Astrocyte (in vitro differentiated cells and primary cell): ENCODE measurements at regions not wholly inside any gene's neighbourhood (a gene's known extent, or its start where the extent isn't known, plus 50 kb on each side); places are given as distances from the start of the nearest gene placed in this dataset.

Source experiments
- DNase-seq: peaks from one replicate; pipeline ENCODE4 v3.0.0-alpha.2; 2010; ENCODE audit warnings: low read depth
- FAIRE-seq: peaks from 2 replicates; lab custom pipeline; 2011; peaks lifted over from hg19 to GRCh38; lab: Jason Lieb, UNC
- H2AFZ ChIP-seq: 2 replicates; pipeline ENCODE4 v1.6.0; 2012; ENCODE audit warnings: low read depth, low read length, inconsistent platforms
- H3K27ac ChIP-seq: 2 replicates; pipeline ENCODE4 v1.5.1; 2011; ENCODE audit warnings: low read depth, low read length, inconsistent platforms
- H3K27me3 ChIP-seq: 2 replicates; pipeline ENCODE4 v1.6.0; 2011; ENCODE audit warnings: low read length, inconsistent platforms; ENCODE audit not compliant: insufficient read depth
- H3K36me3 ChIP-seq: 2 replicates; pipeline ENCODE4 v1.5.1; 2011; ENCODE audit warnings: low read length, inconsistent platforms; ENCODE audit not compliant: insufficient read depth
- H3K4me1 ChIP-seq: 2 replicates; pipeline ENCODE4 v1.5.1; 2011; ENCODE audit warnings: low read length, inconsistent platforms; ENCODE audit not compliant: insufficient read depth
- H3K4me2 ChIP-seq: 2 replicates; pipeline ENCODE4 v1.6.0; 2012; ENCODE audit warnings: low read length, inconsistent platforms
- H3K4me3 ChIP-seq: 2 replicates; pipeline ENCODE4 v1.5.1; 2011; ENCODE audit warnings: low read depth, mild to moderate bottlenecking, low read length, inconsistent platforms; ENCODE audit not compliant: insufficient read depth
- H3K79me2 ChIP-seq: 2 replicates; pipeline ENCODE4 v1.6.0; 2012; ENCODE audit warnings: mild to moderate bottlenecking, low read length, inconsistent platforms; ENCODE audit not compliant: insufficient read depth
- H3K9ac ChIP-seq: 2 replicates; pipeline ENCODE4 v1.6.0; 2012; ENCODE audit warnings: mild to moderate bottlenecking, low read length, inconsistent platforms
- H3K9me3 ChIP-seq: 2 replicates; pipeline ENCODE4 v1.5.1; 2012; ENCODE audit warnings: low read depth, mild to moderate bottlenecking, low read length, inconsistent platforms; ENCODE audit not compliant: insufficient read depth
- H4K20me1 ChIP-seq: 2 replicates; pipeline ENCODE4 v1.6.0; 2012; ENCODE audit warnings: low read length, inconsistent platforms; ENCODE audit not compliant: insufficient read depth
- H3K27ac Mint-ChIP-seq: one replicate; pipeline ENCODE4 v1.8.0; 2021; ENCODE audit warnings: mild to moderate bottlenecking, mixed read lengths; ENCODE audit not compliant: unreplicated experiment
- H3K27me3 Mint-ChIP-seq: one replicate; pipeline ENCODE4 v1.8.0; 2021; ENCODE audit warnings: low read depth, mixed read lengths; ENCODE audit not compliant: unreplicated experiment
- H3K36me3 Mint-ChIP-seq: one replicate; pipeline ENCODE4 v1.8.0; 2021; ENCODE audit warnings: low read depth, mixed read lengths; ENCODE audit not compliant: unreplicated experiment
- H3K4me1 Mint-ChIP-seq: one replicate; pipeline ENCODE4 v1.8.0; 2021; ENCODE audit warnings: low read depth, mixed read lengths; ENCODE audit not compliant: unreplicated experiment
- H3K4me3 Mint-ChIP-seq: one replicate; pipeline ENCODE4 v1.8.0; 2021; ENCODE audit warnings: mild to moderate bottlenecking, moderate library complexity, mixed read lengths; ENCODE audit not compliant: unreplicated experiment
- H3K9me3 Mint-ChIP-seq: one replicate; pipeline ENCODE4 v1.8.0; 2021; ENCODE audit warnings: mild to moderate bottlenecking, mixed read lengths; ENCODE audit not compliant: unreplicated experiment
- EZH2 ChIP-seq: IDR thresholded peaks from 2 replicates; pipeline ENCODE4 v1.6.1; 2012; ENCODE audit warnings: mild to moderate bottlenecking, low read length, inconsistent platforms; ENCODE audit not compliant: insufficient read depth
- TF ChIP-seq, protein P1 (sequence below): IDR thresholded peaks from 2 replicates; pipeline ENCODE4 v1.5.1; 2011; ENCODE audit warnings: low read depth, mild to moderate bottlenecking, inconsistent platforms, low read length, moderate library complexity; ENCODE audit not compliant: insufficient read depth

DNA sequence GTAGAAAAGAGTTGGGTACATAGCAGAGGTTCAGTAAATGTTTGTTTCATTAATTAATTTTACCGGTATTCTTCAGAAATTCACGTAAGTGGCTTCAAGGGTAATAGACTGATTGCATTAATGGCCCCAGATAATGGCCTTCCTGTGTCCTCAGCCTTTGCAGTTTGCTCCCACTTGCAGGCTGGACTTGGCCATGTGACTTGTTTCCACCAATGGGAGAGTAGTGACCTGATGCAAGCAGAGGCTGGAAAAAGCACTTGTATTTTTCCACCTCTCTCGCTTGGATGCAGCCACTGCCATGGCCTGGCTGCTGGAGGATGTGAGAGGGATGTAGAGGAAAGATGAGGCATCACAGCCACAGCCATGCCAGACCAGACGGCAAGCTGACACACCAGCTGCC lies 480.9 kb downstream of the CDK5RAP2 start:
- TF ChIP-seq, protein P1, sequence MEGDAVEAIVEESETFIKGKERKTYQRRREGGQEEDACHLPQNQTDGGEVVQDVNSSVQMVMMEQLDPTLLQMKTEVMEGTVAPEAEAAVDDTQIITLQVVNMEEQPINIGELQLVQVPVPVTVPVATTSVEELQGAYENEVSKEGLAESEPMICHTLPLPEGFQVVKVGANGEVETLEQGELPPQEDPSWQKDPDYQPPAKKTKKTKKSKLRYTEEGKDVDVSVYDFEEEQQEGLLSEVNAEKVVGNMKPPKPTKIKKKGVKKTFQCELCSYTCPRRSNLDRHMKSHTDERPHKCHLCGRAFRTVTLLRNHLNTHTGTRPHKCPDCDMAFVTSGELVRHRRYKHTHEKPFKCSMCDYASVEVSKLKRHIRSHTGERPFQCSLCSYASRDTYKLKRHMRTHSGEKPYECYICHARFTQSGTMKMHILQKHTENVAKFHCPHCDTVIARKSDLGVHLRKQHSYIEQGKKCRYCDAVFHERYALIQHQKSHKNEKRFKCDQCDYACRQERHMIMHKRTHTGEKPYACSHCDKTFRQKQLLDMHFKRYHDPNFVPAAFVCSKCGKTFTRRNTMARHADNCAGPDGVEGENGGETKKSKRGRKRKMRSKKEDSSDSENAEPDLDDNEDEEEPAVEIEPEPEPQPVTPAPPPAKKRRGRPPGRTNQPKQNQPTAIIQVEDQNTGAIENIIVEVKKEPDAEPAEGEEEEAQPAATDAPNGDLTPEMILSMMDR, result no peak
- TF ChIP-seq EZH2, result no peak
- Mint-ChIP-seq H3K4me3 (no peak overlapping the region), H3K9me3 (peaks cover 6% of the 10 kb centered on the region), H3K27ac (no peak overlapping the region), H3K4me1 (no peaks in the 10 kb centered on the region), H3K27me3 (peaks cover 4% of the 10 kb centered on the region), H3K36me3 (no peaks in the 10 kb centered on the region)
- Histone ChIP-seq H3K79me2 (no peaks in the 10 kb centered on the region), H4K20me1 (no peaks in the 10 kb centered on the region), H2AFZ (no peak overlapping the region), H3K4me1 (no peaks in the 10 kb centered on the region), H3K27me3 (no peaks in the 10 kb centered on the region), H3K9ac (no peak overlapping the region), H3K4me3 (no peak overlapping the region), H3K36me3 (no peaks in the 10 kb centered on the region), H3K9me3 (no peaks in the 10 kb centered on the region), H3K4me2 (no peak overlapping the region), H3K27ac (no peak overlapping the region)
- no peak for DNase-seq
- no peak for FAIRE-seq

DNA sequence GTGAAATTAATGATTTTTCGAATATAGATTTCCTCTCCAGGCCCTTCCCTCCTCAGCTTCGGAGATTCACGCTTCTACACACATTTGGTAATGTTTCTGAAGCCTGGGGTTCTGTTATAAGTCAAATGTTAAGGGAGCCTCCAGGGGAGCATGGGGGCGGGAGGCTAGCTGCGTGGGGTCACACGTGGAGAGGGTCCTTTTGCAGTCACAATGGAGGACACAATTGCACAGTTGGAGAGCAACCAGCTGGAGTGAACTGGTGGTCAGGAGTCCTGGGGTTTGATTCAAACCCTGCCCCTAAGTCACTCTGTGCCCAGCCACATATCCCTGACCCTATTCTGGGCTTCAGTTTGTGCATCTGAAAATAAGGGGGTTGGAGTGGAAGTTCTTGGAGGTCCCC lies 481.4 kb downstream of the CDK5RAP2 start:
- Mint-ChIP-seq H3K4me3 (no peak overlapping the region), H3K4me1 (no peaks in the 10 kb centered on the region), H3K36me3 (no peaks in the 10 kb centered on the region), H3K27me3 (no peaks in the 10 kb centered on the region), H3K27ac (no peak overlapping the region), H3K9me3 (peaks cover 6% of the 10 kb centered on the region)
- FAIRE-seq (no peak), DNase-seq (no peak)
- Histone ChIP-seq H3K27ac (no peak overlapping the region), H3K27me3 (no peaks in the 10 kb centered on the region), H3K36me3 (no peaks in the 10 kb centered on the region), H4K20me1 (no peaks in the 10 kb centered on the region), H2AFZ (no peak overlapping the region), H3K79me2 (no peaks in the 10 kb centered on the region), H3K9me3 (no peaks in the 10 kb centered on the region), H3K9ac (no peak overlapping the region), H3K4me2 (no peak overlapping the region), H3K4me3 (no peak overlapping the region), H3K4me1 (no peaks in the 10 kb centered on the region)
- TF ChIP-seq EZH2, result no peak
- TF ChIP-seq, protein P1, result no peak

DNA sequence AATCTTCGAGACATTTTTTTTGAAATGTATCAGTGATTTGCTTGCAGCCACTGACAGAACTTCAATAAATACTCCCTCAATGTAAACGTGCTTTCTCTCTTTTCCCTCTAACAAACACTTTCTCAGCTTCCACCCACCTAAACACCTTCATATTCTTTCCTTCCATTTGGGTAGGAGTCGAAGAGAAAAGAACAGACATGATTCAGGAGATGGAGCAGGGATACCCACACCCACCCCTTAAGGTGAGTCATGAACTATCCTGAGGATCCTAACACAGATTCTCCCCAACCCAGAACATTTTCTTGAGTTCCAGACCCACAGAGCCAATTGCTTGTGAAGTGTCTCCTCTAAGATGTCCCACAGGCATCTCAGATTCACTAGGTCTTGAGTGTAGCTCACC lies 488.8 kb downstream of the CDK5RAP2 start:
- Histone ChIP-seq H2AFZ (no peak overlapping the region), H3K9me3 (no peaks in the 10 kb centered on the region), H3K9ac (no peak overlapping the region), H3K36me3 (no peaks in the 10 kb centered on the region), H4K20me1 (no peaks in the 10 kb centered on the region), H3K4me1 (no peaks in the 10 kb centered on the region), H3K4me3 (no peak overlapping the region), H3K4me2 (no peak overlapping the region), H3K79me2 (no peaks in the 10 kb centered on the region), H3K27me3 (no peaks in the 10 kb centered on the region), H3K27ac (no peak overlapping the region)
- FAIRE-seq (no peak), DNase-seq (no peak)
- Mint-ChIP-seq H3K4me1 (no peaks in the 10 kb centered on the region), H3K4me3 (no peak overlapping the region), H3K9me3 (peaks cover 6% of the 10 kb centered on the region), H3K27me3 (peaks cover 21% of the 10 kb centered on the region), H3K36me3 (no peaks in the 10 kb centered on the region), H3K27ac (no peak overlapping the region)
- no peak for TF ChIP-seq EZH2
- TF ChIP-seq, protein P1, result no peak
